ENCODE measurements at regions not wholly inside any gene's neighbourhood (a gene's known extent, or its start where the extent isn't known, plus 50 kb on each side); places are given as distances from the start of the nearest gene placed in this dataset.

- POLR2A ChIA-PET: interaction anchor here (1.2 kb wide), 1 partner anchor 13 kb away, joined by 8 read pairs; no protein-coding TSS in a partner anchor
- Histone ChIP-seq H3K27ac (ENCODE audit: low read depth, low read length) (no peak overlapping the region), H3K27me3 (ENCODE audit: control insufficient read depth, insufficient read depth, low read length) (no peaks in the 10 kb centered on the region), H3K9me3 (ENCODE audit: control insufficient read depth, insufficient read depth, low read length) (no peaks in the 10 kb centered on the region), H3K4me3 (ENCODE audit: low read depth, low read length) (no peak overlapping the region)
- CTCF ChIA-PET: no interaction called here
- TF ChIP-seq, protein P1, sequence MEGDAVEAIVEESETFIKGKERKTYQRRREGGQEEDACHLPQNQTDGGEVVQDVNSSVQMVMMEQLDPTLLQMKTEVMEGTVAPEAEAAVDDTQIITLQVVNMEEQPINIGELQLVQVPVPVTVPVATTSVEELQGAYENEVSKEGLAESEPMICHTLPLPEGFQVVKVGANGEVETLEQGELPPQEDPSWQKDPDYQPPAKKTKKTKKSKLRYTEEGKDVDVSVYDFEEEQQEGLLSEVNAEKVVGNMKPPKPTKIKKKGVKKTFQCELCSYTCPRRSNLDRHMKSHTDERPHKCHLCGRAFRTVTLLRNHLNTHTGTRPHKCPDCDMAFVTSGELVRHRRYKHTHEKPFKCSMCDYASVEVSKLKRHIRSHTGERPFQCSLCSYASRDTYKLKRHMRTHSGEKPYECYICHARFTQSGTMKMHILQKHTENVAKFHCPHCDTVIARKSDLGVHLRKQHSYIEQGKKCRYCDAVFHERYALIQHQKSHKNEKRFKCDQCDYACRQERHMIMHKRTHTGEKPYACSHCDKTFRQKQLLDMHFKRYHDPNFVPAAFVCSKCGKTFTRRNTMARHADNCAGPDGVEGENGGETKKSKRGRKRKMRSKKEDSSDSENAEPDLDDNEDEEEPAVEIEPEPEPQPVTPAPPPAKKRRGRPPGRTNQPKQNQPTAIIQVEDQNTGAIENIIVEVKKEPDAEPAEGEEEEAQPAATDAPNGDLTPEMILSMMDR (IDR thresholded peaks at IDR 0.05; ENCODE audit: low read depth, low read length): no peak
- DNase-seq (ENCODE audit: low read depth, low spot score): no peak
Measured at GRCh38 chr3:59412516-59412915, 362.7 kb upstream of the CFAP20DC start.

- DNase-seq (ENCODE audit: low read depth, low spot score): no peak
- TF ChIP-seq, protein P1 (IDR thresholded peaks at IDR 0.05; ENCODE audit: low read depth, low read length): no peak
- H3K9me3 ChIP-seq (ENCODE audit: control insufficient read depth, insufficient read depth, low read length): no peaks in the 10 kb centered on the region
- H3K27me3 ChIP-seq (ENCODE audit: control insufficient read depth, insufficient read depth, low read length): no peaks in the 10 kb centered on the region
- H3K27ac ChIP-seq (ENCODE audit: low read depth, low read length): no peak overlapping the region
- ChIA-PET CTCF (no interaction called here), POLR2A (no interaction called here)
- no peak overlapping the region for H3K4me3 ChIP-seq (ENCODE audit: low read depth, low read length)
Measured at GRCh38 chr3:59411694-59412093, 361.9 kb upstream of the CFAP20DC start.

DNA sequence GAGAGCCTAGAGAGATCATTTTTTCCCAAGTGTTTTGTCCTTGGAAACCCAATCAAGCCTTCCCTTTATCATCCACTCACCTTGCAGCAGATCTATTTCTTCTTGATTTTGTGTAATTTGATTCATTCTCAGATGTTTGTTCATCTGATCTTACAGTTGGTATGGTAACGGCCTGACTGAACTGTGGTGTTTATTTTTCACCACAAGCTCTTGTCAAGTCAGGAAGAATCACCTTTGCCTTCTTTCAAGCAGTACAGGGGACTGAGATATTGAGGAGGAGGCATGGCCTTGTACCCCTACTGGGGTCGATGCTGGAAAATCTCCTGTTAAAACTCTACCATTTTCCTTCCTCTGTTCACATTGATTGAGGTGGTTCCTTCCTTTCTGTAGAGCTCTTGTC lies 361.4 kb upstream of the CFAP20DC start:
- no peaks in the 10 kb centered on the region for H3K9me3 ChIP-seq (ENCODE audit: control insufficient read depth, insufficient read depth, low read length)
- H3K27ac ChIP-seq (ENCODE audit: low read depth, low read length): no peak overlapping the region
- ChIA-PET CTCF (no interaction called here), POLR2A (no interaction called here)
- TF ChIP-seq, protein P1 (IDR thresholded peaks at IDR 0.05; ENCODE audit: low read depth, low read length): no peak
- H3K4me3 ChIP-seq (ENCODE audit: low read depth, low read length): no peak overlapping the region
- H3K27me3 ChIP-seq (ENCODE audit: control insufficient read depth, insufficient read depth, low read length): no peaks in the 10 kb centered on the region
- DNase-seq (ENCODE audit: low read depth, low spot score): no peak

DNA sequence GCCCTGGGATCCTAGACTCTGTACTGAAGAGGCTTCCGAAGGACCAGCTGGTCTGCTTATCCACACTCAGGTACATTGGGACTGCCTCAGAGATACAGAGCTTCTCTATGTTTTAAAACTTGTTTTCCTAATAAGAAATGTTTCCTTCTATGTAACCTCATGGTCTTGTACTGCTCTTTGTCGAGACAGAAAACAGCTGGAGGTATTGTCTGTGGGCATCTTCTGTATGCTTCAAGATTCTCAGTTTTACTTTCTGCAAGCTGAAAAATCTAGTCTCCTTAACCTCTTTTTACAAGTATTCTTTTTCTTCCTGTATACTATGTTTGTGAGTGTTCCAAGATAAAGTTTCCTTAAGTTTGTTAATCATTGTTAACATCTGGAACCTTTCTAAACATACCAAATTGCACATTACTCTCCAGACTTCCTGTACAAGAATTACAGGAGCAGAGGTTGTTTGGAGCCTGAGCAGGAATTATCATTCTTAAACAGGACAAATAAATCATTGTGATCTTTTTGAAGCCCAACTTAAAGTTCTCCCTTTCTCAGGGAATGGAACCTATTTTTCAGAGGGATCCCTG lies 358.3 kb upstream of the CFAP20DC start:
- CTCF ChIA-PET: no interaction called here
- TF ChIP-seq, protein P1 (IDR thresholded peaks at IDR 0.05; ENCODE audit: low read depth, low read length): no peak
- H3K9me3 ChIP-seq (ENCODE audit: control insufficient read depth, insufficient read depth, low read length): no peaks in the 10 kb centered on the region
- peak overlapping the region; percentile 52 for H3K27ac ChIP-seq (ENCODE audit: low read depth, low read length)
- POLR2A ChIA-PET: interaction anchor here (1.0 to 1.2 kb wide), 2 partner anchors 18 to 162 kb away, joined by 3 to 5 read pairs; no protein-coding TSS in a partner anchor
- DNase-seq (ENCODE audit: low read depth, low spot score): no peak
- H3K27me3 ChIP-seq (ENCODE audit: control insufficient read depth, insufficient read depth, low read length): no peaks in the 10 kb centered on the region
- H3K4me3 ChIP-seq (ENCODE audit: low read depth, low read length): no peak overlapping the region

DNA sequence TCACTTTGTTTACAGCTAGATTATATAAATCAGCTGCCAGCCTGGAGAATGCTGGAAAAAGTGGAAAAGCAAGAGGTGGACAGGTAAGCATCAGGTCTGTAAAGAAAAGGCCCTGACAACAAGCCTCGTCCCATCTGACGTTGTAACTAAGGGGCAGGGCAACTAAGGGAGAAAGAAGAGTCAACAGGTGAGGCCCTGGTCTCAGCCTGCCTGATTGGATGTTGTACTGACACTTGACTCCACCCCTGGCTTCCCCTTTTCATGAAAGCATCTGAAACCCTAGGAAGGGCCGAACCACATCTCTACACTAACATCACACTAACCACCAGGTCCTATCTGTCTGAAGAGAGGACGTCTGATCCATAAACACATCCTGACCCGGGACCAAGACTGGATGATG lies 357.6 kb upstream of the CFAP20DC start:
- Histone ChIP-seq H3K27me3 (ENCODE audit: control insufficient read depth, insufficient read depth, low read length) (no peaks in the 10 kb centered on the region), H3K4me3 (ENCODE audit: low read depth, low read length) (no peak overlapping the region), H3K27ac (ENCODE audit: low read depth, low read length) (no peak overlapping the region), H3K9me3 (ENCODE audit: control insufficient read depth, insufficient read depth, low read length) (no peaks in the 10 kb centered on the region)
- ChIA-PET CTCF (no interaction called here), POLR2A (interaction anchor here (1.0 to 1.2 kb wide), 2 partner anchors 19 to 162 kb away, joined by 3 to 5 read pairs; no protein-coding TSS in a partner anchor)
- TF ChIP-seq, protein P1 (IDR thresholded peaks at IDR 0.05; ENCODE audit: low read depth, low read length): no peak
- no peak for DNase-seq (ENCODE audit: low read depth, low spot score)
